Colonic mucosa (tissue), 4 donors: ENCODE measurements at regions not wholly inside any gene's neighbourhood (a gene's known extent, or its start where the extent isn't known, plus 50 kb on each side); places are given as distances from the start of the nearest gene placed in this dataset.

Experiments
- DNase-seq: peaks from one replicate; pipeline ENCODE4 v3.0.0-alpha.2; 2020
- H3K27ac ChIP-seq: fragments of 200-600 bp; one replicate; pipeline ENCODE4 v1.8.0; 2021
- H3K27me3 ChIP-seq: fragments of 200-600 bp; one replicate; pipeline ENCODE4 v1.8.0; 2021
- H3K36me3 ChIP-seq: fragments of 200-600 bp; one replicate; pipeline ENCODE4 v1.8.0; 2021
- H3K4me1 ChIP-seq: fragments of 200-600 bp; one replicate; pipeline ENCODE4 v1.8.0; 2021; ENCODE audit warnings: mild to moderate bottlenecking
- H3K4me3 ChIP-seq: fragments of 200-600 bp; one replicate; pipeline ENCODE4 v1.8.0; 2021
- H3K9ac ChIP-seq, 2 donors: one replicate each; pipeline ENCODE4 v1.7.0; 2013; ENCODE audit warnings: control low read depth in 2 of 2, low read depth in 2 of 2, low read length in 2 of 2
- H3K9me3 ChIP-seq: fragments of 200-600 bp; one replicate; pipeline ENCODE4 v1.8.0; 2021
- CTCF ChIP-seq: fragments of 200-600 bp; IDR thresholded peaks from one replicate; pipeline ENCODE4 v1.8.0; 2022; ENCODE audit warnings: antibody characterized with exemption, mild to moderate bottlenecking
- intact Hi-C: fragments of 100-400 bp; cut with DNase I; formaldehyde crosslinking; loops from one replicate; pipeline ENCODE4 v1.14.1; 2022
- donor health status: healthy.
- donor health status: DM: no; HTN: no; CAD: no.
- donor health status: DM: no; HTN: no; CAD: no.

DNA sequence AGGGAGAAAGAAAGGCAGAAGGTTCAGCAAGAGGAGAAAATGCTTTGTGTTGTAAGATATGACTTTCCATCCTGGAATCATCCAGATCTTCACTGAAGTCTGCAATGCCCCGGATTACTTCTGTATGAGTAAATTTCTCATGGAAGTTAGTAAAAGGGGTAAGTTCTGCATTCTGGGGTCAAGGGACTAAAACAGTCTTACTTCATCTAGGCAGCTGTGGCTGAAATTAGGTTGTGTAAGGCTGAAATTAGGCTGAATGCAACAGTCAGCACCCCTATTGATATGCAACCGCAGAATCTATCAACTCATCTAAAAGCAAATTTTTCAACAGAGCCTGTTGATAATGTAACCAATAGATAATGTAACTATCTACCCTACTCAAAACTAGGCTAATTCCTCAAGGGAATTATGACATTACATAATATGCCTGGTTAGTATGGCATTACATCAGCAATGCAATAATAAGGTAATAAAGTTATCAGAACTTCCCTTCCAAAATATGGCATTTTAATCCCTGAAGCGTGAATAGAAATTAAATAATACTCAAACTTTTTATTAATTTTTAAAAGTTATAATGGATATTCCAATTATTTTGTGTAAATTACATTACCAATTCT is 671.7 kb upstream of the CITED2 start:
- Histone ChIP-seq H3K9ac (no peak overlapping the region), H3K4me1 (no peaks in the 10 kb centered on the region), H3K36me3 (no peaks in the 10 kb centered on the region), H3K27me3 (no peaks in the 10 kb centered on the region), H3K27ac (no peak overlapping the region), H3K4me3 (no peak overlapping the region), H3K9me3 (no peaks in the 10 kb centered on the region)
- intact Hi-C loops = no loop called here
- TF ChIP-seq CTCF = no peak
- DNase-seq = no peak

DNA sequence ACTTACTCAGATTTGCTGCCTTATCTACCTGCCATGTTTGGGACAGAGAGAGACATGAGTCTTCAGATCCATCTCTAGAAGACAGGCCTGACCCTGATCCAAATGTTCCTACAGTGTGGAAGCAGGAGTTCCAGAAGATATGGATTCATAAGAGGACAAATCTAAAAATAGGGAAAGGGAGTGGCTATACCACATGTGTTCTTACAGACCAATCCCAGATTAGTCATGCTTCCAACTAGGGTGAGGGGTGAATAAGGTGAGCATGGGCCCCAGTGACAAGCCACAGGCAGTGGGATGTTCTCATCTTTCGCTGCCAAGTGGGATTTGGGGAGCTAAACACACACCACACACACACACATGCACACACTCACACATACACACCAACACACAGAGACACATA is 670.7 kb upstream of the CITED2 start:
- Histone ChIP-seq H3K4me1 (no peaks in the 10 kb centered on the region), H3K9ac (no peak overlapping the region), H3K27ac (no peak overlapping the region), H3K36me3 (no peaks in the 10 kb centered on the region), H3K9me3 (no peaks in the 10 kb centered on the region), H3K27me3 (no peaks in the 10 kb centered on the region), H3K4me3 (no peak overlapping the region)
- no peak for DNase-seq
- intact Hi-C loops = no loop called here
- no peak for TF ChIP-seq CTCF

DNA sequence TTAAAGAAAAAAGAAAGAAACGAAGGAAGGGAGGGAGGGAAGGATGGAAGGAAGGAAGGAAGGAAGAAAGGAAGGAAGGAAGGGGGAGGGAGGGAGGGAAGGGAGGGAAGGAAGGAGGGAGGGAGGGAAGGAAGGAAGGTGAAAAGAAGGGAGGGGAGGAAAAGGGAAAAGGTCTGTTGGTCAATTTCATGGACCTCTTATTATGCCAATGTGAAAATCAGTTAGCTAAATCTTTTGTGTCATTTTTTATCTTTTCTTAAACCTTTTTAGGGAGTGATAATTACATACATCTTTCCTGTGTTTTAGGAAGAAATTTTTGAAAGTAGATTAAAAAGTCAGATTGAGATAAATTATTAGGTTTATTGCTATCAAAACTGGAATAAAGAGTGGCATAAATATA is 670.2 kb upstream of the CITED2 start:
- H3K4me1 ChIP-seq = no peaks in the 10 kb centered on the region
- DNase-seq = no peak
- no peaks in the 10 kb centered on the region for H3K27me3 ChIP-seq
- no peak overlapping the region for H3K27ac ChIP-seq
- H3K4me3 ChIP-seq = no peak overlapping the region
- H3K36me3 ChIP-seq = no peaks in the 10 kb centered on the region
- H3K9ac ChIP-seq = no peak overlapping the region
- no peak for TF ChIP-seq CTCF
- H3K9me3 ChIP-seq = no peaks in the 10 kb centered on the region
- intact Hi-C loops = no loop called here

- Histone ChIP-seq H3K4me1 (no peaks in the 10 kb centered on the region), H3K9me3 (no peaks in the 10 kb centered on the region), H3K4me3 (no peak overlapping the region), H3K9ac (no peak overlapping the region), H3K27me3 (no peaks in the 10 kb centered on the region), H3K27ac (no peak overlapping the region), H3K36me3 (no peaks in the 10 kb centered on the region)
- intact Hi-C loops = no loop called here
- DNase-seq = no peak
- no peak for TF ChIP-seq CTCF
Measured at GRCh38 chr6:140043762-140044378, 669.4 kb upstream of the CITED2 start.

DNA sequence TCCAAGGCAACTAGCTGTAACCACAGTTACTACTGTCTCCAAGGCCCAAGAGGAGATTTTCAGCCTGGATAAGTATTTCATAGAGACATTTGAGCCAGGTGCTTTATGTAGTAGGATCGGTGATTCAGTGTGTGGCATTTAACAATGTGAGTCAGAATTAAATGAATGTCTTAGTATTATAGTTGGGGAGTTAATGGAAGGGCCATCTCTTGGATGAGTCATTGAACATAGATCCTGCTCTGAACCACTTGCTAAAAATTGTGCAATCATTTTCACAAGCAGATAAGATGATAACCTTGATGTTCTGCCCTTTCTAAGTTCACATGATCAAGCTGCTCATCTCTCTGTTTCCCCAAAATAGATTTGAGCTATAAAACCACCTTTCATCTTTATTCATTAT is 668.9 kb upstream of the CITED2 start:
- TF ChIP-seq CTCF = no peak
- no peak for DNase-seq
- intact Hi-C loops = no loop called here

More for the DNA sequence above, 668.9 kb upstream of the CITED2 start:
- Histone ChIP-seq H3K9me3 (no peaks in the 10 kb centered on the region), H3K27ac (no peak overlapping the region), H3K4me1 (no peaks in the 10 kb centered on the region), H3K36me3 (no peaks in the 10 kb centered on the region), H3K9ac (no peak overlapping the region), H3K27me3 (no peaks in the 10 kb centered on the region), H3K4me3 (no peak overlapping the region)
